Stomach (tissue), 8 donors: ENCODE measurements at regions not wholly inside any gene's neighbourhood (a gene's known extent, or its start where the extent isn't known, plus 50 kb on each side); places are given as distances from the start of the nearest gene placed in this dataset.
A peak's percentile ranks its signal among the peaks of the same experiment; 100 is the strongest.

Experiments
- DNase-seq, 2 donors: peaks; one replicate each; pipeline versions ENCODE4 v3.0.0 to v3.0.0-alpha.2; 2013 to 2019
- H3K27ac ChIP-seq, 5 donors: fragments of 200-600 bp in 4 of 5; sonication (generic) in 4 of 5; one replicate each; pipeline ENCODE4 v1.5.1; 2013 to 2019; ENCODE audit warnings: mild to moderate bottlenecking in 1 of 5, moderate library complexity in 1 of 5
- H3K27me3 ChIP-seq, 3 donors: fragments of 200-600 bp; sonication (generic); one replicate each; pipeline ENCODE4 v1.5.1; 2017 to 2019; ENCODE audit warnings: mixed run types in 1 of 3
- H3K36me3 ChIP-seq, 4 donors: fragments of 200-600 bp; sonication (generic); 1 replicate in 3 of 4; 2 replicates in 1 of 4; pipeline ENCODE4 v1.5.1; 2016 to 2019
- H3K4me1 ChIP-seq, 4 donors: fragments of 200-600 bp; sonication (generic); one replicate each; pipeline ENCODE4 v1.5.1; 2016 to 2019
- H3K4me3 ChIP-seq, 4 donors: fragments of 200-600 bp; sonication (generic) in 3 of 4; one replicate each; pipeline ENCODE4 v1.5.1; 2016 to 2019; ENCODE audit warnings: mild to moderate bottlenecking in 1 of 4
- H3K9me3 ChIP-seq, 4 donors: fragments of 200-600 bp; sonication (generic); one replicate each; pipeline ENCODE4 v1.5.1; 2016 to 2019
- EP300 ChIP-seq: sonication (generic); formaldehyde crosslinking; IDR thresholded peaks from one replicate; pipeline ENCODE4 v1.6.1; 2017; ENCODE audit warnings: antibody characterized with exemption
- POLR2A ChIP-seq, 4 donors: fragments of 450-650 bp; IDR thresholded peaks; one replicate each; pipeline ENCODE4 v1.6.1; 2016; ENCODE audit warnings: antibody characterized with exemption in 4 of 4, control low read depth in 2 of 4, mild to moderate bottlenecking in 1 of 4, moderate library complexity in 1 of 4
- POLR2AphosphoS5 ChIP-seq, 3 donors: sonication (generic); formaldehyde crosslinking; IDR thresholded peaks; one replicate each; pipeline ENCODE4 v1.6.1; 2016; ENCODE audit warnings: antibody characterized with exemption in 3 of 3
- WGBS, 5 donors: extraction: QIAGEN DNeasy Blood & Tissue Kit in 3 of 5; methylation state at CpG; one replicate each; pipeline versions ENCODE4 v1.1.5 to v1.1.7; 2013 to 2018; 5-methylcytosine and 5-hydroxymethylcytosine counted together
- intact Hi-C: fragments of 100-400 bp; cut with DNase I; formaldehyde crosslinking; loops from one replicate; pipeline ENCODE4 v1.15.1; 2023; ENCODE audit warnings: low total_unique reads
- TF ChIP-seq, protein P1 (sequence below), 7 experiments: fragments of 450-650 bp in 4 of 7; fragments of 200-600 bp in 3 of 7; sonication (generic) in 3 of 7; IDR thresholded peaks; one replicate each; pipeline ENCODE4 v1.5.1; 2016 to 2019; ENCODE audit warnings: antibody characterized with exemption in 7 of 7, control low read depth in 2 of 7, mild to moderate bottlenecking in 1 of 7
- donor health status: healthy with polysubstance abuse.
- donor health status: Bipolar disorder and iron deficiency.
- donor health status: healthy.

DNA sequence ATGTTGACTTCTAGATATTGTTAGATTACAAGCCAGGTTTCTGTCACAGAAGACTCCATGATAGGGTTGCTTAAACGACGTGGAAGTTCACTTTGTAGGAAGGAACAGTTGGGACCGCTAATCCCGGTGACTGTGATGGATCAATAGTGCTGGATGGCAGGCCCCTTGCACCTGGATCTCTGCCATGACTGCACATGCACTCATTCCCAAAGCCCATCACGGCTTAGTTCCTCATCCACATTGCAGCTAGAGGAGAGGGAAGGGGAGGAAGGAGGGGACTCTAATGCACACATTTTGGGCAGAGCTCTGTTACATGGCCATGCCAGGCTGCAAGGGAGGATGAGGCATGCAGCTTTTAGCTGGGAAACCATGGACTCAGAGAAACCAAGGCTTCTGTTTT lies 773.7 kb upstream of the RAB6C start:
- WGBS, 5 donors = 63 to 77% (median 71%) methylated on average over 5 of the region's 5 CpGs
- intact Hi-C loops = no loop called here

DNA sequence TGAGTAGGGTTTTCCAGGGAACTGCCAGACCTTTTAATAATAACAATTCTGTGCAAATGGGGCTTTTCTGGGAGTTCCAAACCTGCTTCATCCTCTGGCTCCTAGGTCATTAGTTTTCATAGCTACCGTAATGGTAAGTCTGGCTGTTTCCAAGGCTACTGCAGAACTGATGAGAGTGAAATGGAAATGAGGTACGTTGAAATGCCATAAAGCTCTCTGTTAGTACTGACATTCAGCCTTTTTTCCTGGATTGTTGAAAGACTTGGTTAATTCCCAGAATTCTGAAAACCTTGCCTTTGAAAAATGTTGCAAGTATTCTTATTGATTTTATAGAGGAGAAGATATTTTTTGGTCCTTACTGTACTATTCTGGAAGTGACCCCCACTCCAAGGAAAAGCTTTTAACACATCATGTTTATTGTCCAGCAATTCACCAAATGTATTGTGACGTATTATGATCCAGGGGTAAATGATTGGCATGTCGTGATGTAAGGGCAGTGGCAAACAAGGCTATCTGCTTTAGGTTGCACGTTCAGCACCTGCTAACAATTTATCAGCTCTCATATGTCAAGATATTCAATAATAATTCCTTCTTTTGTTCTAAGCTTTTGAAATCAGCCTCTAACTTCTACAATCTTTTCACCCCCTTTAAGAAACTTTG lies 767.0 kb upstream of the RAB6C start:
- Histone ChIP-seq H3K27me3 (no peaks in the 10 kb centered on the region), H3K27ac (no peak overlapping the region), H3K9me3 (no peaks in the 10 kb centered on the region), H3K4me3 (no peak overlapping the region), H3K4me1 (peaks cover 0 to 9% (median 0%) of the 10 kb centered on the region in 4 donors), H3K36me3 (no peaks in the 10 kb centered on the region)
- intact Hi-C loops = no loop called here
- no peak for DNase-seq
- WGBS, 5 donors = 48 to 73% (median 64%) methylated on average over 5 of the region's 5 CpGs
- TF ChIP-seq POLR2A (IDR thresholded peaks at IDR 0.05) (no peak), EP300 (no peak), POLR2AphosphoS5 (IDR thresholded peaks at IDR 0.05) (no peak)
- TF ChIP-seq, protein P1, sequence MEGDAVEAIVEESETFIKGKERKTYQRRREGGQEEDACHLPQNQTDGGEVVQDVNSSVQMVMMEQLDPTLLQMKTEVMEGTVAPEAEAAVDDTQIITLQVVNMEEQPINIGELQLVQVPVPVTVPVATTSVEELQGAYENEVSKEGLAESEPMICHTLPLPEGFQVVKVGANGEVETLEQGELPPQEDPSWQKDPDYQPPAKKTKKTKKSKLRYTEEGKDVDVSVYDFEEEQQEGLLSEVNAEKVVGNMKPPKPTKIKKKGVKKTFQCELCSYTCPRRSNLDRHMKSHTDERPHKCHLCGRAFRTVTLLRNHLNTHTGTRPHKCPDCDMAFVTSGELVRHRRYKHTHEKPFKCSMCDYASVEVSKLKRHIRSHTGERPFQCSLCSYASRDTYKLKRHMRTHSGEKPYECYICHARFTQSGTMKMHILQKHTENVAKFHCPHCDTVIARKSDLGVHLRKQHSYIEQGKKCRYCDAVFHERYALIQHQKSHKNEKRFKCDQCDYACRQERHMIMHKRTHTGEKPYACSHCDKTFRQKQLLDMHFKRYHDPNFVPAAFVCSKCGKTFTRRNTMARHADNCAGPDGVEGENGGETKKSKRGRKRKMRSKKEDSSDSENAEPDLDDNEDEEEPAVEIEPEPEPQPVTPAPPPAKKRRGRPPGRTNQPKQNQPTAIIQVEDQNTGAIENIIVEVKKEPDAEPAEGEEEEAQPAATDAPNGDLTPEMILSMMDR (IDR thresholded peaks at IDR 0.05) = no peak

More for the DNA sequence above, 773.7 kb upstream of the RAB6C start:
- Histone ChIP-seq H3K27me3 (no peaks in the 10 kb centered on the region), H3K27ac (no peak overlapping the region), H3K4me3 (no peak overlapping the region), H3K9me3 (no peaks in the 10 kb centered on the region), H3K36me3 (no peaks in the 10 kb centered on the region), H3K4me1 (peaks cover 0 to 9% (median 0%) of the 10 kb centered on the region in 4 donors)
- DNase-seq = peak in 1 of 2 donors; percentile 40
- TF ChIP-seq EP300 = no peak
- no peak for TF ChIP-seq POLR2AphosphoS5 (IDR thresholded peaks at IDR 0.05)
- no peak for TF ChIP-seq POLR2A (IDR thresholded peaks at IDR 0.05)
- TF ChIP-seq, protein P1 (IDR thresholded peaks at IDR 0.05) = no peak

DNA sequence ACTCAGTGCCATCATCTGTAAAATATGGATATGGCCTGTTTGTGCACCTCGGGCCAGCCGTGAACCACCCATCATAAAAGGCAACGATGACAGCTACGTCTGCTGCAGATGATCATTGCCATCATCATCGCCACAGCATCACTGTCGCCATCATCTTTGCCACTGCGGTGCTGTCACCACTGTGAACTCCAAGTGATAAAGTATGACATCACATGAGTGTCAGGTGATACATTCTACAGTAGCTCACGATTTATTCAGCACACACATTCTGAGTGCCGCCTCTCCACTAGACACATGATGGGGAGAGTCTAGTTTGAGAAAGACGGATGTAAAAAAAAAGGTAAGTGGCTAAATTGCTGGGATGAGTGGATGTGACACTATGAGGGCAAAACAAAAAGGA lies 755.4 kb upstream of the RAB6C start:
- Histone ChIP-seq H3K9me3 (no peaks in the 10 kb centered on the region), H3K27me3 (no peaks in the 10 kb centered on the region), H3K36me3 (no peaks in the 10 kb centered on the region), H3K4me3 (no peak overlapping the region), H3K27ac (no peak overlapping the region), H3K4me1 (no peaks in the 10 kb centered on the region)
- 85 to 98% (median 90%) methylated on average over 10 of the region's 10 CpGs for WGBS, 5 donors
- DNase-seq = no peak
- TF ChIP-seq POLR2A (IDR thresholded peaks at IDR 0.05) (no peak), POLR2AphosphoS5 (IDR thresholded peaks at IDR 0.05) (no peak), EP300 (no peak)
- TF ChIP-seq, protein P1 (IDR thresholded peaks at IDR 0.05) = no peak
- intact Hi-C loops = no loop called here

DNA sequence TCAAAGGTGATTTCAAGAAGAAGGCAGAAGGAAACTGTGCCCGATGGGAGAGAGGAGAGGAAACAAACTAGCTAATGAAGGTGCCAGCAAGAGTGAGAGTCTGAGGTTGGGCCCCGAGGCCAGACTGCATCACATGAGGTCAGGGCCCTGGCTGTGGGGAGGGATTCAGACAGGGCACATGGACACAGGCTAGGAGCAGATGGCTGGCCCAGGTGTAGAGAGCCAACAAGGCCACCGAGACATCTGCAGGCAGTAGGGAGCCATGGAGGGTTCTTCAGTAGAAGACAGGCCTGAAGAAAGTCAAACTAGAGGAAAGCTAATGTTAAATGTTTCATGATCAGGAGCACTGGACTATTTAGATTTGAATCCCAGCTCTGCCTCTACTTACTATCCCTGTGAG lies 755.0 kb upstream of the RAB6C start:
- H3K27me3 ChIP-seq = no peaks in the 10 kb centered on the region
- no peak overlapping the region for H3K27ac ChIP-seq
- no peaks in the 10 kb centered on the region for H3K9me3 ChIP-seq
- H3K36me3 ChIP-seq = no peaks in the 10 kb centered on the region
- H3K4me3 ChIP-seq = no peak overlapping the region
- no peaks in the 10 kb centered on the region for H3K4me1 ChIP-seq
- DNase-seq = no peak
- intact Hi-C loops = no loop called here
- WGBS, 5 donors = 75 to 94% (median 86%) methylated on average over 3 of the region's 3 CpGs
- TF ChIP-seq, protein P1 (IDR thresholded peaks at IDR 0.05) = no peak
- TF ChIP-seq EP300 (no peak), POLR2AphosphoS5 (IDR thresholded peaks at IDR 0.05) (no peak), POLR2A (IDR thresholded peaks at IDR 0.05) (no peak)
